K562 (cell line): ENCODE measurements at regions not wholly inside any gene's neighbourhood (a gene's known extent, or its start where the extent isn't known, plus 50 kb on each side); places are given as distances from the start of the nearest gene placed in this dataset.
"Not testable (repeated sequence)": the region's sequence is repeated elsewhere in the genome, so short reads cannot be mapped to it uniquely, and the experiment has no call there.

ENCODE experiments used
- CTCF ChIP-seq, 3 experiments: IDR thresholded peaks in 2 of 3; conservative IDR thresholded peaks in 1 of 3; 2 replicates each; pipeline ENCODE4 v1.5.1; 2011 to 2012; ENCODE audit warnings: low read length in 3 of 3, mild to moderate bottlenecking in 3 of 3, control low read depth in 2 of 3, improper control_type of control experiment in 1 of 3, inconsistent platforms in 1 of 3, low read depth in 1 of 3, mixed read lengths in 1 of 3, moderate library complexity in 1 of 3; ENCODE audit not compliant: insufficient read depth in 2 of 3
- EGR1 ChIP-seq: fragments of 450-650 bp; conservative IDR thresholded peaks from 2 replicates; pipeline ENCODE4 v1.6.1; 2017; ENCODE audit warnings: mild to moderate bottlenecking
- FIP1L1 ChIP-seq: fragments of 200-400 bp; formaldehyde crosslinking; IDR thresholded peaks from 2 replicates; pipeline ENCODE4 v1.6.1; 2018; ENCODE audit warnings: mild to moderate bottlenecking, low read depth, low read length; ENCODE audit not compliant: poor library complexity, severe bottlenecking
- HDAC6 ChIP-seq: IDR thresholded peaks from 2 replicates; pipeline ENCODE4 v1.6.1; 2012; ENCODE audit warnings: low read depth, mild to moderate bottlenecking, control low read depth, inconsistent platforms, low read length, moderate library complexity
- MCM3 ChIP-seq: fragments of 450-650 bp; IDR thresholded peaks from 2 replicates; pipeline ENCODE4 v1.6.1; 2016
- MCM5 ChIP-seq: fragments of 450-650 bp; IDR thresholded peaks from 2 replicates; pipeline ENCODE4 v1.6.1; 2016; ENCODE audit warnings: low read depth
- POLR2AphosphoS2 ChIP-seq: IDR thresholded peaks from 2 replicates; pipeline ENCODE4 v1.6.1; 2012; ENCODE audit warnings: low read length, improper control_type of control experiment
- POLR2AphosphoS5 ChIP-seq: IDR thresholded peaks from 2 replicates; pipeline ENCODE4 v1.6.1; 2011; ENCODE audit warnings: mild to moderate bottlenecking, low read depth, low read length, moderate library complexity; ENCODE audit not compliant: control insufficient read depth, insufficient read depth
- RBM22 ChIP-seq: fragments of 200-400 bp; formaldehyde crosslinking; IDR thresholded peaks from 2 replicates; pipeline ENCODE4 v1.6.1; 2018; ENCODE audit warnings: low read length, low read depth; ENCODE audit not compliant: poor library complexity, severe bottlenecking
- STAT6 ChIP-seq: sonication (generic); formaldehyde crosslinking; IDR thresholded peaks from 2 replicates; pipeline ENCODE4 v1.8.1; 2023; ENCODE audit warnings: mild to moderate bottlenecking, missing genetic modification reagents
- YY1 ChIP-seq, 3 experiments: IDR thresholded peaks; 2 replicates each; pipeline ENCODE4 v1.6.1; 2011; ENCODE audit warnings: low read length in 2 of 3, mild to moderate bottlenecking in 2 of 3, moderate library complexity in 2 of 3, borderline replicate concordance in 1 of 3, control low read depth in 1 of 3, low read depth in 1 of 3; ENCODE audit not compliant: insufficient read depth in 3 of 3, insufficient replicate concordance in 2 of 3, control insufficient read depth in 1 of 3, insufficient read length in 1 of 3; ENCODE audit errors: extremely low read depth in 1 of 3
- ZNF507 ChIP-seq: conservative IDR thresholded peaks from 2 replicates; pipeline ENCODE4 v1.6.1; 2017; ENCODE audit warnings: missing genetic modification characterization, missing compliant biosample characterization

GRCh38 chrX:68951942-68952619 is 123.3 kb downstream of the EFNB1 start:
- not testable (repeated sequence) for TF ChIP-seq CTCF (IDR thresholded peaks at IDR 0.05 in 2 of 3, conservative IDR thresholded peaks at IDR 0.05 in 1 of 3; ENCODE audit: insufficient read depth in 2 of 3, low read depth in 1 of 3, low read length in 3 of 3); YY1 (IDR thresholded peaks at IDR 0.05; ENCODE audit: borderline replicate concordance in 1 of 3, control insufficient read depth in 1 of 3, extremely low read depth in 1 of 3, insufficient read depth in 3 of 3, insufficient read length in 1 of 3, insufficient replicate concordance in 2 of 3, low read depth in 1 of 3, low read length in 2 of 3); EGR1; RBM22; STAT6 (CRISPR knock-in tag); FIP1L1; POLR2AphosphoS2; ZNF507 (tag); POLR2AphosphoS5; MCM5; MCM3; HDAC6
